AG04450 (cell line): ENCODE measurements at regions not wholly inside any gene's neighbourhood (a gene's known extent, or its start where the extent isn't known, plus 50 kb on each side); places are given as distances from the start of the nearest gene placed in this dataset.

Experiments
- CTCF ChIA-PET: fragments of 300-600, 350-600 bp; formaldehyde crosslinking; extraction: SDS; loops from one replicate; lab custom pipeline; 2022; ENCODE audit warnings: antibody characterized with exemption, inconsistent platforms; lab: Charles Lee
- POLR2A ChIA-PET: fragments of 350-600 bp; formaldehyde crosslinking; extraction: SDS; loops from one replicate; lab custom pipeline; 2021; ENCODE audit warnings: antibody characterized with exemption, inconsistent platforms; lab: Yijun Ruan, JAX
- DNase-seq: peaks from one replicate; pipeline ENCODE4 v3.0.0-alpha.2; 2011; ENCODE audit warnings: low read depth, low spot score
- H3K27ac ChIP-seq: one replicate; pipeline ENCODE4 v1.5.1; 2012; ENCODE audit warnings: low read depth, low read length, control low read depth
- H3K27me3 ChIP-seq: one replicate; pipeline ENCODE4 v1.6.0; 2012; ENCODE audit warnings: low read length; ENCODE audit not compliant: control insufficient read depth, insufficient read depth
- H3K4me3 ChIP-seq: 2 replicates; pipeline ENCODE4 v1.5.1; 2011; ENCODE audit warnings: mild to moderate bottlenecking, low read depth, low read length, control low read depth
- H3K9me3 ChIP-seq: 2 replicates; pipeline ENCODE4 v1.5.1; 2012; ENCODE audit warnings: low read length; ENCODE audit not compliant: control insufficient read depth, insufficient read depth
- CTCF ChIP-seq: IDR thresholded peaks from 2 replicates; pipeline ENCODE4 v1.5.1; 2011; ENCODE audit warnings: low read depth, low read length, control low read depth, inconsistent platforms

GRCh38 chr2:14072338-14072737 is 560.2 kb upstream of the LRATD1 start:
- ChIA-PET CTCF (no interaction called here), POLR2A (no interaction called here)
- no peak overlapping the region for H3K27ac ChIP-seq
- DNase-seq, result no peak
- H3K27me3 ChIP-seq, result no peaks in the 10 kb centered on the region
- H3K9me3 ChIP-seq, result peaks cover 3% of the 10 kb centered on the region; the same call in 1 of the 2 replicates
- no peak for TF ChIP-seq CTCF
- no peak overlapping the region for H3K4me3 ChIP-seq

- ChIA-PET CTCF (no interaction called here), POLR2A (no interaction called here)
- TF ChIP-seq CTCF, result no peak
- Histone ChIP-seq H3K27me3 (no peaks in the 10 kb centered on the region), H3K9me3 (peaks cover 3% of the 10 kb centered on the region; the same call in 1 of the 2 replicates), H3K27ac (no peak overlapping the region), H3K4me3 (no peak overlapping the region)
- DNase-seq, result no peak
Observed at GRCh38 chr2:14074691-14075090, 557.8 kb upstream of the LRATD1 start.

- CTCF ChIA-PET, result no interaction called here
- H3K27me3 ChIP-seq, result no peaks in the 10 kb centered on the region
Observed at GRCh38 chr2:14079576-14079975, 552.9 kb upstream of the LRATD1 start.

GRCh38 chr2:14081521-14081920 is 551.0 kb upstream of the LRATD1 start:
- TF ChIP-seq CTCF, result no peak
- H3K27me3 ChIP-seq, result no peaks in the 10 kb centered on the region
- H3K4me3 ChIP-seq, result no peak overlapping the region
- H3K9me3 ChIP-seq, result peaks cover 11% of the 10 kb centered on the region
- CTCF ChIA-PET, result interaction anchor here (0.5 kb wide), 1 partner anchor 823 kb away, joined by 4 read pairs; no protein-coding TSS in a partner anchor
- no peak for DNase-seq
- no peak overlapping the region for H3K27ac ChIP-seq
- POLR2A ChIA-PET, result no interaction called here

More at GRCh38 chr2:14079576-14079975, 552.9 kb upstream of the LRATD1 start:
- Histone ChIP-seq H3K9me3 (peaks cover 11% of the 10 kb centered on the region), H3K4me3 (no peak overlapping the region), H3K27ac (no peak overlapping the region)
- POLR2A ChIA-PET, result no interaction called here
- no peak for TF ChIP-seq CTCF
- DNase-seq, result no peak

- ChIA-PET CTCF (no interaction called here), POLR2A (no interaction called here)
- Histone ChIP-seq H3K9me3 (peaks cover 11% of the 10 kb centered on the region), H3K27me3 (no peaks in the 10 kb centered on the region), H3K4me3 (no peak overlapping the region), H3K27ac (no peak overlapping the region)
- no peak for DNase-seq
- no peak for TF ChIP-seq CTCF
Observed at GRCh38 chr2:14082640-14083039, 549.9 kb upstream of the LRATD1 start.
